ENCODE measurements at regions not wholly inside any gene's neighbourhood (a gene's known extent, or its start where the extent isn't known, plus 50 kb on each side); places are given as distances from the start of the nearest gene placed in this dataset.

- H3K4me3 ChIP-seq (ENCODE audit: low read length): no peak overlapping the region
- no peak overlapping the region for H3K9ac ChIP-seq (ENCODE audit: low read length)
- no peak overlapping the region for H3K4me2 ChIP-seq (ENCODE audit: low read length)
- H3K79me2 ChIP-seq (replicated peaks; ENCODE audit: insufficient read depth, low read length): no peaks in the 10 kb centered on the region
- no peaks in the 10 kb centered on the region for H3K9me3 ChIP-seq (ENCODE audit: low read length)
- H3K27me3 ChIP-seq (ENCODE audit: insufficient read depth, low read depth, low read length): peaks cover 12% of the 10 kb centered on the region
- no peaks in the 10 kb centered on the region for H3K9me2 ChIP-seq (ENCODE audit: insufficient read depth, low read length)
- no peak overlapping the region for H3K27ac ChIP-seq (ENCODE audit: low read length)
- no peaks in the 10 kb centered on the region for H3K36me3 ChIP-seq (ENCODE audit: insufficient read depth, low read length)
- TF ChIP-seq TAF1 (IDR thresholded peaks at IDR 0.05; ENCODE audit: low read depth) (no peak), CTCF (IDR thresholded peaks at IDR 0.05; ENCODE audit: poor library complexity, severe bottlenecking) (no peak), SMC3 (conservative IDR thresholded peaks at IDR 0.05; ENCODE audit: poor library complexity) (no peak), REST (IDR thresholded peaks at IDR 0.05; ENCODE audit: borderline replicate concordance) (no peak), MXI1 (conservative IDR thresholded peaks at IDR 0.05; ENCODE audit: poor library complexity, severe bottlenecking) (no peak), EP300 (conservative IDR thresholded peaks at IDR 0.05; ENCODE audit: poor library complexity, severe bottlenecking) (no peak), POLR2AphosphoS5 (IDR thresholded peaks at IDR 0.05) (no peak), EZH2 (IDR thresholded peaks at IDR 0.05; ENCODE audit: borderline replicate concordance, insufficient read depth, low read length, poor library complexity, severe bottlenecking) (no peak), RAD21 (conservative IDR thresholded peaks at IDR 0.05) (no peak)
- no peaks in the 10 kb centered on the region for H3F3A ChIP-seq (ENCODE audit: insufficient read depth, low read length, poor library complexity, severe bottlenecking)
- no peak overlapping the region for H2AFZ ChIP-seq (ENCODE audit: low read depth, low read length)
- H4K20me1 ChIP-seq (ENCODE audit: insufficient read depth): no peaks in the 10 kb centered on the region
Observed at GRCh38 chr13:59477011-59477410, 686.7 kb downstream of the DIAPH3 start.

- no peak for TF ChIP-seq RAD21 (conservative IDR thresholded peaks at IDR 0.05)
- TF ChIP-seq SMC3 (conservative IDR thresholded peaks at IDR 0.05; ENCODE audit: poor library complexity): no peak
- no peak for TF ChIP-seq CTCF (IDR thresholded peaks at IDR 0.05; ENCODE audit: poor library complexity, severe bottlenecking)
- TF ChIP-seq TAF1 (IDR thresholded peaks at IDR 0.05; ENCODE audit: low read depth): no peak
- TF ChIP-seq EZH2 (IDR thresholded peaks at IDR 0.05; ENCODE audit: borderline replicate concordance, insufficient read depth, low read length, poor library complexity, severe bottlenecking): no peak
- no peak for TF ChIP-seq REST (IDR thresholded peaks at IDR 0.05; ENCODE audit: borderline replicate concordance)
- TF ChIP-seq MXI1 (conservative IDR thresholded peaks at IDR 0.05; ENCODE audit: poor library complexity, severe bottlenecking): no peak
- TF ChIP-seq EP300 (conservative IDR thresholded peaks at IDR 0.05; ENCODE audit: poor library complexity, severe bottlenecking): no peak
- no peak overlapping the region for H3K27ac ChIP-seq (ENCODE audit: low read length)
Observed at GRCh38 chr13:59478908-59479307, 684.8 kb downstream of the DIAPH3 start.

More at GRCh38 chr13:59478908-59479307, 684.8 kb downstream of the DIAPH3 start:
- no peaks in the 10 kb centered on the region for H3K9me2 ChIP-seq (ENCODE audit: insufficient read depth, low read length)
- H4K20me1 ChIP-seq (ENCODE audit: insufficient read depth): no peaks in the 10 kb centered on the region
- no peaks in the 10 kb centered on the region for H3K79me2 ChIP-seq (replicated peaks; ENCODE audit: insufficient read depth, low read length)
- no peaks in the 10 kb centered on the region for H3K36me3 ChIP-seq (ENCODE audit: insufficient read depth, low read length)
- H2AFZ ChIP-seq (ENCODE audit: low read depth, low read length): no peak overlapping the region
- H3K27me3 ChIP-seq (ENCODE audit: insufficient read depth, low read depth, low read length): peaks cover 26% of the 10 kb centered on the region
- H3F3A ChIP-seq (ENCODE audit: insufficient read depth, low read length, poor library complexity, severe bottlenecking): no peaks in the 10 kb centered on the region
- no peak overlapping the region for H3K4me3 ChIP-seq (ENCODE audit: low read length)
- H3K4me2 ChIP-seq (ENCODE audit: low read length): no peak overlapping the region
- H3K9ac ChIP-seq (ENCODE audit: low read length): no peak overlapping the region
- no peaks in the 10 kb centered on the region for H3K9me3 ChIP-seq (ENCODE audit: low read length)
